ENCODE measurements at regions not wholly inside any gene's neighbourhood (a gene's known extent, or its start where the extent isn't known, plus 50 kb on each side); places are given as distances from the start of the nearest gene placed in this dataset.

DNA sequence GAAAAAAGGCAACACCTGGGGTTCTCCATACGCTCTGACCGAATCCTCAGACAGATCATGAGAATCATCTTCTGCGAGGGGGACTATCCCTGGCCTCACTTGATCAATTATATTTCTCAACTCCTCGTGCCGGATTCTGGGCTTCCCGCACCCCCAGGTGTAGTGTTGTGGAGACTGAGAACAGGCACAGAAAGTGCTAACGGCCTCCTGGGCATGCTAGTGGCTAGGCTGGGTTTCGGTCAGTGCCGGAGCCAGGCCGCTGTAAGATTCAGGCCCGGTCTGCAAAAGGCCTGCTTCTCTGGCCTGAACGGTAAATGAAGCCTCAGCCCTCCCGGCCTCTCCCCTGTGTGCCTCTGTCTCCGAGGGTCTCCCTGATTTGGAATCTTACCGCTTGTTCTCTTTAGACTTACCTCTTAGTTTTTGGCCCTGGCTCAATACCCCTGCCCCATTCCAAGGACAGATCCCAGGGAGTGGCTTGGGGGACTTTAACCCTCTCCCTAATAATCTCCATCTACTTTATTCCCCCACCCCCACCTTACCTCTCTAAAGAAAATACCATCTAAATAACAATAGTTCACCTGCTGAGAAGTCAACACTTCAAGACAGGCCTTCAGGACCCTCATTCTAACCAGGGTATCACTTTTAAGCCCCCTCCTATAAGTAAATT is 79.0 kb upstream of the MEDAG start:
- TF ChIP-seq, protein P1, sequence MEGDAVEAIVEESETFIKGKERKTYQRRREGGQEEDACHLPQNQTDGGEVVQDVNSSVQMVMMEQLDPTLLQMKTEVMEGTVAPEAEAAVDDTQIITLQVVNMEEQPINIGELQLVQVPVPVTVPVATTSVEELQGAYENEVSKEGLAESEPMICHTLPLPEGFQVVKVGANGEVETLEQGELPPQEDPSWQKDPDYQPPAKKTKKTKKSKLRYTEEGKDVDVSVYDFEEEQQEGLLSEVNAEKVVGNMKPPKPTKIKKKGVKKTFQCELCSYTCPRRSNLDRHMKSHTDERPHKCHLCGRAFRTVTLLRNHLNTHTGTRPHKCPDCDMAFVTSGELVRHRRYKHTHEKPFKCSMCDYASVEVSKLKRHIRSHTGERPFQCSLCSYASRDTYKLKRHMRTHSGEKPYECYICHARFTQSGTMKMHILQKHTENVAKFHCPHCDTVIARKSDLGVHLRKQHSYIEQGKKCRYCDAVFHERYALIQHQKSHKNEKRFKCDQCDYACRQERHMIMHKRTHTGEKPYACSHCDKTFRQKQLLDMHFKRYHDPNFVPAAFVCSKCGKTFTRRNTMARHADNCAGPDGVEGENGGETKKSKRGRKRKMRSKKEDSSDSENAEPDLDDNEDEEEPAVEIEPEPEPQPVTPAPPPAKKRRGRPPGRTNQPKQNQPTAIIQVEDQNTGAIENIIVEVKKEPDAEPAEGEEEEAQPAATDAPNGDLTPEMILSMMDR (IDR thresholded peaks at IDR 0.05): no peak
- no peak for TF ChIP-seq POLR2AphosphoS5 (IDR thresholded peaks at IDR 0.05; ENCODE audit: insufficient read depth in 1 of 2, low read depth in 1 of 2)
- no peak for TF ChIP-seq POLR2A (IDR thresholded peaks at IDR 0.05)
